H1 (cell line): ENCODE measurements at regions not wholly inside any gene's neighbourhood (a gene's known extent, or its start where the extent isn't known, plus 50 kb on each side); places are given as distances from the start of the nearest gene placed in this dataset.
A peak's percentile ranks its signal among the peaks of the same experiment; 100 is the strongest.

Experiments
- CTCF ChIA-PET: fragments of 300-600 bp; sonication (Branson Sonifier 250); formaldehyde crosslinking; loops from one replicate; lab custom pipeline; 2021; ENCODE audit not compliant: partially characterized antibody; lab: Charles Lee
- POLR2A ChIA-PET: fragments of 300-600 bp; sonication (Branson Sonifier 250); formaldehyde crosslinking; loops from one replicate; lab custom pipeline; 2021; ENCODE audit warnings: inconsistent platforms; ENCODE audit not compliant: partially characterized antibody; lab: Charles Lee
- DNase-seq, 2 experiments: peaks; one replicate each; pipeline versions ENCODE4 v3.0.0 to v3.0.0-alpha.2; 2010 to 2022; ENCODE audit warnings: low spot score in 2 of 2, low read depth in 1 of 2, mixed read lengths in 1 of 2
- FAIRE-seq: peaks from 2 replicates; lab custom pipeline; 2011; peaks lifted over from hg19 to GRCh38; lab: Jason Lieb, UNC
- H2AFZ ChIP-seq: 2 replicates; pipeline ENCODE4 v1.8.1; 2012; ENCODE audit warnings: low read length, inconsistent platforms
- H2AK5ac ChIP-seq: 2 replicates; pipeline ENCODE4 v1.6.1; 2013; ENCODE audit warnings: low read depth, low read length
- H2BK120ac ChIP-seq: replicated peaks from 2 replicates; pipeline ENCODE3; 2013; ENCODE audit warnings: low read depth, low read length, inconsistent platforms
- H2BK12ac ChIP-seq: 2 replicates; pipeline ENCODE4 v1.6.1; 2013; ENCODE audit warnings: low read depth, low read length
- H2BK15ac ChIP-seq: 2 replicates; pipeline ENCODE4 v1.6.1; 2013; ENCODE audit warnings: low read length
- H2BK20ac ChIP-seq: 2 replicates; pipeline ENCODE4 v1.6.1; 2013; ENCODE audit warnings: low read length
- H2BK5ac ChIP-seq: 2 replicates; pipeline ENCODE4 v1.6.1; 2013; ENCODE audit warnings: low read depth, low read length
- H3K14ac ChIP-seq: 2 replicates; pipeline ENCODE4 v1.6.1; 2013; ENCODE audit warnings: inconsistent platforms; ENCODE audit not compliant: insufficient read length
- H3K18ac ChIP-seq: 2 replicates; pipeline ENCODE4 v1.6.1; 2013; ENCODE audit warnings: low read length; ENCODE audit errors: extremely low read depth
- H3K23ac ChIP-seq: 2 replicates; pipeline ENCODE4 v1.6.1; 2013; ENCODE audit warnings: inconsistent platforms; ENCODE audit not compliant: insufficient read length
- H3K23me2 ChIP-seq: 2 replicates; pipeline ENCODE4 v1.6.1; 2013; ENCODE audit warnings: low read depth, low read length
- H3K27ac ChIP-seq: 2 replicates; pipeline ENCODE4 v1.6.1; 2011; ENCODE audit warnings: low read depth, low read length, inconsistent platforms
- H3K27me3 ChIP-seq, 4 experiments: replicated peaks in 1 of 4; 1 replicate in 1 of 4; 2 replicates in 3 of 4; pipeline versions ENCODE4 v1.6.1 to v1.8.1; 2011 to 2013; ENCODE audit warnings: low read length in 3 of 4, mild to moderate bottlenecking in 3 of 4, inconsistent platforms in 2 of 4, mixed read lengths in 2 of 4, moderate library complexity in 1 of 4; ENCODE audit not compliant: control insufficient read depth in 3 of 4, insufficient read depth in 3 of 4; ENCODE audit errors: extremely low read depth in 1 of 4
- H3K36me3 ChIP-seq, 4 experiments: 2 replicates each; pipeline versions ENCODE4 v1.6.1 to v1.8.1; 2011 to 2013; ENCODE audit warnings: mild to moderate bottlenecking in 4 of 4, low read length in 3 of 4, moderate library complexity in 2 of 4, control low read depth in 1 of 4, inconsistent platforms in 1 of 4; ENCODE audit not compliant: insufficient read depth in 4 of 4, control insufficient read depth in 2 of 4
- H3K4ac ChIP-seq: replicated peaks from 2 replicates; pipeline ENCODE3; 2013; ENCODE audit warnings: low read length, low read depth, mixed read lengths, inconsistent platforms; ENCODE audit not compliant: insufficient read length
- H3K4me1 ChIP-seq, 4 experiments: replicated peaks in 1 of 4; 1 replicate in 1 of 4; 2 replicates in 3 of 4; pipeline versions ENCODE4 v1.6.1 to v1.8.1; 2011 to 2013; ENCODE audit warnings: low read length in 3 of 4, inconsistent platforms in 2 of 4, mixed read lengths in 1 of 4; ENCODE audit not compliant: insufficient read depth in 4 of 4, control insufficient read depth in 3 of 4
- H3K4me2 ChIP-seq, 2 experiments: 2 replicates each; pipeline versions ENCODE4 v1.6.1 to v1.8.1; 2011 to 2013; ENCODE audit warnings: low read depth in 2 of 2, low read length in 2 of 2, control low read depth in 1 of 2, inconsistent platforms in 1 of 2, mild to moderate bottlenecking in 1 of 2; ENCODE audit not compliant: insufficient read depth in 1 of 2
- H3K4me3 ChIP-seq, 4 experiments: fragments of 200-600, 300-600 bp in 1 of 4; sonication (generic), shearing (Covaris generic), sonication (Bioruptor Twin) in 1 of 4; 2 replicates each; pipeline versions ENCODE4 v1.5.1 to v1.8.1; 2011 to 2016; ENCODE audit warnings: low read length in 4 of 4, low read depth in 3 of 4, control low read depth in 2 of 4, inconsistent platforms in 2 of 4, mild to moderate bottlenecking in 2 of 4, mixed read lengths in 1 of 4, moderate library complexity in 1 of 4; ENCODE audit not compliant: insufficient read depth in 2 of 4; ENCODE audit errors: extremely low read depth in 1 of 4
- H3K56ac ChIP-seq: replicated peaks from 2 replicates; pipeline ENCODE3; 2013; ENCODE audit warnings: low read depth, mild to moderate bottlenecking, mixed read lengths, low read length, inconsistent platforms; ENCODE audit not compliant: insufficient read length
- H3K79me1 ChIP-seq: 2 replicates; pipeline ENCODE4 v1.6.1; 2013; ENCODE audit warnings: low read depth, low read length, control low read depth
- H3K79me2 ChIP-seq, 2 experiments: 2 replicates each; pipeline versions ENCODE4 v1.6.1 to v1.8.1; 2012 to 2013; ENCODE audit warnings: low read length in 2 of 2, mild to moderate bottlenecking in 2 of 2, inconsistent platforms in 1 of 2; ENCODE audit not compliant: insufficient read depth in 2 of 2, control insufficient read depth in 1 of 2
- H3K9ac ChIP-seq, 4 experiments: replicated peaks in 1 of 4; 1 replicate in 1 of 4; 2 replicates in 3 of 4; pipeline versions ENCODE4 v1.6.1 to v1.8.1; 2011 to 2013; ENCODE audit warnings: low read depth in 3 of 4, low read length in 3 of 4, control low read depth in 2 of 4, mild to moderate bottlenecking in 2 of 4, moderate library complexity in 2 of 4, inconsistent platforms in 1 of 4; ENCODE audit errors: extremely low read depth in 1 of 4
- H3K9me3 ChIP-seq, 2 experiments: 2 replicates each; pipeline versions ENCODE4 v1.6.1 to v1.8.1; 2012 to 2013; ENCODE audit warnings: mild to moderate bottlenecking in 2 of 2, moderate library complexity in 2 of 2, control low read depth in 1 of 2, inconsistent platforms in 1 of 2, low read depth in 1 of 2, low read length in 1 of 2, mixed read lengths in 1 of 2; ENCODE audit not compliant: insufficient read depth in 2 of 2
- H4K20me1 ChIP-seq, 2 experiments: replicated peaks in 1 of 2; 2 replicates each; pipeline versions ENCODE3 to v1.8.1; 2011 to 2013; ENCODE audit warnings: inconsistent platforms in 2 of 2, low read length in 2 of 2, mild to moderate bottlenecking in 1 of 2; ENCODE audit not compliant: insufficient read depth in 2 of 2, control insufficient read depth in 1 of 2
- H4K5ac ChIP-seq: 2 replicates; pipeline ENCODE4 v1.6.1; 2013; ENCODE audit warnings: low read length, low read depth, mixed read lengths, inconsistent platforms; ENCODE audit not compliant: insufficient read length
- H4K8ac ChIP-seq: 2 replicates; pipeline ENCODE4 v1.8.0; 2013; ENCODE audit warnings: mild to moderate bottlenecking, moderate library complexity, low read length, inconsistent platforms; ENCODE audit not compliant: insufficient read depth; ENCODE audit errors: extremely low read depth
- H4K91ac ChIP-seq: replicated peaks from 2 replicates; pipeline ENCODE3; 2013; ENCODE audit warnings: low read length, mixed read lengths, inconsistent platforms; ENCODE audit not compliant: insufficient read length
- EP300 ChIP-seq, 2 experiments: IDR thresholded peaks; 1 replicate in 1 of 2; 2 replicates in 1 of 2; pipeline ENCODE4 v1.6.1; 2011 to 2012; ENCODE audit warnings: low read depth in 2 of 2, low read length in 2 of 2, mild to moderate bottlenecking in 2 of 2, borderline replicate concordance in 1 of 2, inconsistent platforms in 1 of 2, moderate library complexity in 1 of 2
- POU5F1 ChIP-seq: IDR thresholded peaks from 2 replicates; pipeline ENCODE4 v1.6.1; 2011; ENCODE audit warnings: low read depth, mild to moderate bottlenecking, low read length, moderate library complexity
- WGBS, 2 experiments: shearing (Covaris generic) in 1 of 2; methylation state at CpG; one replicate each; pipeline versions ENCODE4 v1.1.6 to v1.1.7; 2013 to 2015; ENCODE audit warnings: low lambda C conversion rate in 2 of 2, mixed read lengths in 2 of 2, inconsistent platforms in 1 of 2, low coverage in 1 of 2, missing lambda C conversion rate in 1 of 2; ENCODE audit not compliant: insufficient replicate concordance in 2 of 2, insufficient coverage in 1 of 2, insufficient read length in 1 of 2; ENCODE audit errors: extremely low coverage in 1 of 2, missing lambda C conversion rate in 1 of 2; 5-methylcytosine and 5-hydroxymethylcytosine counted together

GRCh38 chr3:81426826-81427577 is 334.4 kb downstream of the GBE1 start:
- Histone ChIP-seq H3K79me1 (no peaks in the 10 kb centered on the region), H3K23me2 (no peaks in the 10 kb centered on the region), H2AFZ (no peak overlapping the region; the same call in 1 of the 2 replicates), H3K36me3 (no peaks in the 10 kb centered on the region), H3K4ac (no peak overlapping the region), H3K9ac (no peak overlapping the region), H2AK5ac (no peak overlapping the region), H2BK15ac (no peak overlapping the region), H2BK120ac (peak overlapping the region; percentile 90), H3K4me1 (peaks cover 0 to 8% (median 2%) of the 10 kb centered on the region in 4 experiments; a peak in 3 of 7 replicates), H3K27me3 (no peaks in the 10 kb centered on the region), H3K27ac (no peak overlapping the region; the same call in 1 of the 2 replicates), H3K4me3 (peak overlapping the region in 1 of 4 experiments; percentile 24; a peak in 1 of 8 replicates), H4K91ac (peak overlapping the region; percentile 79), H2BK5ac (peak overlapping the region; percentile 45; the same call in 1 of the 2 replicates), H2BK12ac (no peak overlapping the region), H3K79me2 (no peaks in the 10 kb centered on the region), H3K4me2 (peak overlapping the region; percentile 13 to 48; a peak in 2 of 4 replicates), H3K14ac (no peak overlapping the region), H3K9me3 (peaks cover 0 to 3% of the 10 kb centered on the region in 2 experiments; a peak in 1 of 4 replicates), H3K18ac (peak overlapping the region; percentile 14; the same call in 1 of the 2 replicates), H4K5ac (no peak overlapping the region), H4K20me1 (no peaks in the 10 kb centered on the region), H3K23ac (no peak overlapping the region), H4K8ac (no peak overlapping the region), H3K56ac (no peak overlapping the region), H2BK20ac (peak overlapping the region; percentile 62; the same call in 1 of the 2 replicates)
- DNase-seq, result peak in 1 of 2 experiments; percentile 13
- POLR2A ChIA-PET, result no interaction called here
- CTCF ChIA-PET, result interaction anchor here (0.6 to 3.4 kb wide), 6 partner anchors 7 to 1070 kb away, joined by 3 to 12 read pairs (median 4); no protein-coding TSS in a partner anchor
- FAIRE-seq, result no peak
- TF ChIP-seq POU5F1 (no peak), EP300 (IDR thresholded peaks at IDR 0.05; ENCODE audit: borderline replicate concordance in 1 of 2, low read depth in 2 of 2, low read length in 2 of 2) (no peak)
- WGBS, 2 experiments, result 65% methylated on average over 6 of the region's 6 CpGs; no CpG with 5 or more reads in 1 of the 2 experiments
